Uterus (tissue), 2 donors: ENCODE measurements at regions not wholly inside any gene's neighbourhood (a gene's known extent, or its start where the extent isn't known, plus 50 kb on each side); places are given as distances from the start of the nearest gene placed in this dataset.

Experiments used
- POLR2A ChIP-seq, 2 donors: fragments of 450-650 bp; IDR thresholded peaks; one replicate each; pipeline ENCODE4 v1.6.1; 2016; ENCODE audit warnings: antibody characterized with exemption in 2 of 2, mild to moderate bottlenecking in 1 of 2, moderate library complexity in 1 of 2
- TF ChIP-seq, protein P1 (sequence below), 4 experiments: fragments of 200-600 bp in 2 of 4; fragments of 450-650 bp in 2 of 4; sonication (generic) in 2 of 4; IDR thresholded peaks; one replicate each; pipeline ENCODE4 v1.5.1; 2016 to 2019; ENCODE audit warnings: antibody characterized with exemption in 4 of 4, mild to moderate bottlenecking in 2 of 4, moderate library complexity in 1 of 4

- TF ChIP-seq POLR2A (IDR thresholded peaks at IDR 0.05), result no peak
- TF ChIP-seq, protein P1, sequence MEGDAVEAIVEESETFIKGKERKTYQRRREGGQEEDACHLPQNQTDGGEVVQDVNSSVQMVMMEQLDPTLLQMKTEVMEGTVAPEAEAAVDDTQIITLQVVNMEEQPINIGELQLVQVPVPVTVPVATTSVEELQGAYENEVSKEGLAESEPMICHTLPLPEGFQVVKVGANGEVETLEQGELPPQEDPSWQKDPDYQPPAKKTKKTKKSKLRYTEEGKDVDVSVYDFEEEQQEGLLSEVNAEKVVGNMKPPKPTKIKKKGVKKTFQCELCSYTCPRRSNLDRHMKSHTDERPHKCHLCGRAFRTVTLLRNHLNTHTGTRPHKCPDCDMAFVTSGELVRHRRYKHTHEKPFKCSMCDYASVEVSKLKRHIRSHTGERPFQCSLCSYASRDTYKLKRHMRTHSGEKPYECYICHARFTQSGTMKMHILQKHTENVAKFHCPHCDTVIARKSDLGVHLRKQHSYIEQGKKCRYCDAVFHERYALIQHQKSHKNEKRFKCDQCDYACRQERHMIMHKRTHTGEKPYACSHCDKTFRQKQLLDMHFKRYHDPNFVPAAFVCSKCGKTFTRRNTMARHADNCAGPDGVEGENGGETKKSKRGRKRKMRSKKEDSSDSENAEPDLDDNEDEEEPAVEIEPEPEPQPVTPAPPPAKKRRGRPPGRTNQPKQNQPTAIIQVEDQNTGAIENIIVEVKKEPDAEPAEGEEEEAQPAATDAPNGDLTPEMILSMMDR (IDR thresholded peaks at IDR 0.05), result no peak
Observed at GRCh38 chr1:68322837-68323687, 90.7 kb upstream of the WLS start.
